Rectal smooth muscle tissue (tissue), 1 donor: ENCODE measurements at regions not wholly inside any gene's neighbourhood (a gene's known extent, or its start where the extent isn't known, plus 50 kb on each side); places are given as distances from the start of the nearest gene placed in this dataset.
"Not testable (repeated sequence)": the region's sequence is repeated elsewhere in the genome, so short reads cannot be mapped to it uniquely, and the experiment has no call there.

Experiments
- H3K27ac ChIP-seq: one replicate; pipeline ENCODE4 v1.7.0; 2013; ENCODE audit warnings: low read depth, low read length, inconsistent platforms
- H3K27me3 ChIP-seq: one replicate; pipeline ENCODE4 v1.7.0; 2013; ENCODE audit warnings: low read length; ENCODE audit not compliant: control insufficient read depth, insufficient read depth
- H3K36me3 ChIP-seq: one replicate; pipeline ENCODE4 v1.7.0; 2013; ENCODE audit warnings: low read length; ENCODE audit not compliant: control insufficient read depth, insufficient read depth
- H3K4me1 ChIP-seq: one replicate; pipeline ENCODE4 v1.7.0; 2013; ENCODE audit warnings: low read length; ENCODE audit not compliant: control insufficient read depth, insufficient read depth
- H3K4me3 ChIP-seq: one replicate; pipeline ENCODE4 v1.7.0; 2013; ENCODE audit warnings: low read length
- H3K9ac ChIP-seq: one replicate; pipeline ENCODE4 v1.7.0; 2013; ENCODE audit warnings: low read length

DNA sequence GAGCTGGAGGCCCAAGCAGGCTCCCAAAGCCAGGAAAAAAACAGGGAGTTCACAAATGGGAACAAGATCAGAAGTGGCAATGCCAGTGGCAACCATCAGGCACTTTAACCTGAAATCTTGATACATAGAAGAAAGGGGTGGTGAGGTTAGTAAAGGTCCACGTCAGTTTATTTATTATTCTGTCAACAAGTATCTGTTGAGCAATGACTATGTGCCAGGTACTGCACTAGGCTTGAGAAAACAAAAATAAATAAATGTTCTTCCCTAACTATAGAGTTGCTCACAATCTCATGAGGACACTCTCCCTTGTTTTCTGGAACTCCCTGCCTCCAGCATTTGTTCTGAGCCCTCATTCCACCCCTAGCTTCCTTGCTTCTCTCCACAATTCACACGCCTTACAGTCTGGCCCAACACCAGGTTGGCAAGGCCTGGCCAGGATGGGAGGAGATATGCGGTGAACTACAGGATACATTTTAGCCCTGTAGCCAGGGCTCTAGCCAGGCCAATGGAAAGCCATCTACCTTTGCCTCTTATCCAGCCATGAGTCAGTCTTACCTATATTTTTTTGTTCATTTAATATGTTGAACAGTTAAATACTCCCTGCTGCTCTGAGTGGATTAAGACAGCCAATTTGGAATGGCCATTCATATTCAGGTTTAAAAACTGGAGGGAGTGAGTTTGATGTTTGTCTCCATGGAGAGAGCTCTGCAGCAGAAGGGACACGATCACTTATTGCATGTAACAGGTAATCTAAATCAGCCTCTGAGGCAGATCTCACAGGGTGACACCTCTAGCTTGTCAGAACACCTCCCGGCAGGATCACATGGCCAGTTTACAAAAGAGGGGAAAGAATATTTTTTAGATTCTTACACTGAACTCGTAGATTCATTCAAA lies 161.9 kb upstream of the ATP11B start:
- H3K4me3 ChIP-seq = no peak overlapping the region
- no peaks in the 10 kb centered on the region for H3K36me3 ChIP-seq
- no peak overlapping the region for H3K9ac ChIP-seq
- H3K27me3 ChIP-seq = no peaks in the 10 kb centered on the region
- no peak overlapping the region for H3K27ac ChIP-seq
- no peaks in the 10 kb centered on the region for H3K4me1 ChIP-seq

DNA sequence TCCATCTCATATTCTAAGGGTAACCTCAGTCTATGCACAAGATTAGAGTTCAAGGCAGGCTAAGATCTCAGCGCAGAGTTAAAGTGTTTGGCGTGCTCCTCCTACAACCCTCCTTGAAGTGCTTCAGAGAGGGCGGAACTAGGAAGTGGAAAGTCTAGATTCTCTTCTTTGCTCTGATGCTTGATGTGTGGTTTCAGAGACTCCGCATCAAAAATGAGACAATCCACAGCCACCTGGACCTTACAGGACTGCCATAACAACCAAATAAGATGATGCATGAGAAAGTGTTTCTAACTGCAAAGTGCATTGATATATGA lies 161.3 kb upstream of the ATP11B start:
- H3K4me1 ChIP-seq = no peaks in the 10 kb centered on the region
- H3K4me3 ChIP-seq = no peak overlapping the region
- H3K36me3 ChIP-seq = no peaks in the 10 kb centered on the region
- H3K27me3 ChIP-seq = no peaks in the 10 kb centered on the region
- H3K9ac ChIP-seq = no peak overlapping the region
- no peak overlapping the region for H3K27ac ChIP-seq

DNA sequence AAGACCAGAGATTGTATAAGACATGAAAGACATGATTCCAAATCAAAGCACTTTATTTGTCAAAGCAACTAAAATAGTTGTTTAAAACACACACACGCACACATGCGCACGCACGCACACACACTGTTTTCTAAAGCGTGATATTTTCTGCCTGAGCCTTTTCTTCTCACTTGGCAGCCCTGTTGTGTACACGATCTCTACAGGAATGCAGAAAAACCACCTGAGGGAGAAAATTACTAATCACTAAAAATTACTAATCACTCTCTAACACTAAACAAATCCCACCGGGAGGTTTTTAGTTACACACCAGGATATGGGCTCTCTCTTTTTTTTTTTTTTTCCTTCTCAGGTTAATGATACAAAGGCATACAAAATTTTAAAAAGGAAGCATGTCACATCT lies 160.1 kb upstream of the ATP11B start:
- Histone ChIP-seq H3K36me3 (no peaks in the 10 kb centered on the region), H3K27ac (no peak overlapping the region), H3K4me3 (no peak overlapping the region), H3K4me1 (no peaks in the 10 kb centered on the region), H3K27me3 (no peaks in the 10 kb centered on the region), H3K9ac (no peak overlapping the region)

GRCh38 chr3:182636646-182637045 lies 156.7 kb upstream of the ATP11B start:
- no peaks in the 10 kb centered on the region for H3K4me1 ChIP-seq
- H3K27ac ChIP-seq = no peak overlapping the region
- no peak overlapping the region for H3K4me3 ChIP-seq
- no peaks in the 10 kb centered on the region for H3K36me3 ChIP-seq
- no peak overlapping the region for H3K9ac ChIP-seq
- H3K27me3 ChIP-seq = no peaks in the 10 kb centered on the region

DNA sequence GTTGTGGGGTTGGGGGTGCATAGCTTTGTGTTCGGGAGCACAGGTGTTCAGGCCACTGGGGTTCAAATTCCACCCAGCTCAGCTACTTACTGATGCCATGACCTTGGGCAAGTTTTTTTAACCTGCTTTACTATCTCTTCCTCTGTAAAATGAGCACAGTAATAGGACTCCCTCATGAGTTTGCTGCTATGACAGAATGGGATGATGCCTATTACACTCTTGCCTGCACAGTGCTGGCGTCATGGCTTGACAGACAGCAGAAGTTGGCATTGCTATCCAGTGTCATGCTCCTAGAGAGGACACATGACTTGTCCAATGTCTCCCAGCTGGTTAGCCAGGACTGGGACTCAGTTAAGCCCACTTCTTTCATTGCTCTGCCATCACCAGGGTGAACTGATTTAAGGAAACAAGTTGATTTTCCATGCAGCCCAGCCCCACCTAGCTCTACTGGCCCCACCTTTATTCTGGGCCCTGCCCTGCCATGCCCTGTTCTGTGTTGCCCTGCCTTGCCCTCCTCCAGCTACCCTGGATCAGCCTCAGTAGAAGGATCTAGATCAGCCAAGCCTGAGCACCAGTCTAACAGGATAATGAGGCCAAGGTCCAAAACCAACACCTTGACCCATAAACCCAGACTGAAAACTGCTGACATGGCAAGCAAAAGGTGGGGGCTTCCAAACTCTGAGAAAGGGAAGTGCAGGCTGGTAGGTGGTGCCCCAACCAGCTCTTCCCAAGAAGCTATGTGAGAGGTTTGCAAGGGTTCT lies 155.8 kb upstream of the ATP11B start:
- no peaks in the 10 kb centered on the region for H3K27me3 ChIP-seq
- H3K36me3 ChIP-seq = no peaks in the 10 kb centered on the region
- H3K4me3 ChIP-seq = no peak overlapping the region
- H3K4me1 ChIP-seq = no peaks in the 10 kb centered on the region
- no peak overlapping the region for H3K9ac ChIP-seq
- no peak overlapping the region for H3K27ac ChIP-seq

- Histone ChIP-seq H3K9ac (no peak overlapping the region), H3K36me3 (no peaks in the 10 kb centered on the region), H3K4me1 (no peaks in the 10 kb centered on the region), H3K4me3 (no peak overlapping the region), H3K27me3 (no peaks in the 10 kb centered on the region), H3K27ac (no peak overlapping the region)
These were observed 149.3 kb upstream of the ATP11B start for GRCh38 chr3:182644013-182644412.

GRCh38 chr3:182644790-182645433 lies 148.4 kb upstream of the ATP11B start:
- Histone ChIP-seq H3K9ac (no peak overlapping the region), H3K27me3 (no peaks in the 10 kb centered on the region), H3K36me3 (no peaks in the 10 kb centered on the region), H3K27ac (no peak overlapping the region), H3K4me1 (no peaks in the 10 kb centered on the region), H3K4me3 (no peak overlapping the region)

GRCh38 chr3:182650568-182651128 lies 142.7 kb upstream of the ATP11B start:
- H3K4me3 ChIP-seq = no peak overlapping the region
- no peaks in the 10 kb centered on the region for H3K36me3 ChIP-seq
- H3K9ac ChIP-seq = no peak overlapping the region
- H3K27me3 ChIP-seq = no peaks in the 10 kb centered on the region
- H3K27ac ChIP-seq = no peak overlapping the region
- no peaks in the 10 kb centered on the region for H3K4me1 ChIP-seq

DNA sequence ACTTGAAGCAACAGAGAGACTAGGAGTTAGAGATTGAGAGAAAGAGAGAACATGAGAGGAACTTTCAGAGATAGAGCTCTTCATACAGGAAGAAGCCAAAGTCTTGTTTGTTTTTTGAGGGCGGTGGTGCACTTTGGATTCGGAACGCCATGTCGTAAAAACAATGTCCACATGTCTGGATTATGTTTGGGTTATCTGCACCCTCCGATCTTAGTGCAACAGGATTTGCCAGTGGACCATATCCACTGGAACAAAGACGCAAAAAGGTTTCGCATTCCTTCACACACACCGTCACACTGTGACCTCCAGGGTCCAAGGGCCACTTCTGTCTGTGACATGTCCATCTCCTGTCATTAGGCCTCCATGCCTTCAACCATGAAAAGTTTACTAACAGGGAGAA lies 141.8 kb upstream of the ATP11B start:
- no peaks in the 10 kb centered on the region for H3K27me3 ChIP-seq
- no peaks in the 10 kb centered on the region for H3K4me1 ChIP-seq
- no peak overlapping the region for H3K9ac ChIP-seq
- H3K27ac ChIP-seq = no peak overlapping the region
- H3K36me3 ChIP-seq = no peaks in the 10 kb centered on the region
- H3K4me3 ChIP-seq = no peak overlapping the region

GRCh38 chr3:182653065-182653464 lies 140.2 kb upstream of the ATP11B start:
- not testable (repeated sequence) for H3K36me3 ChIP-seq, H3K4me3 ChIP-seq, H3K27ac ChIP-seq, H3K27me3 ChIP-seq, H3K4me1 ChIP-seq, H3K9ac ChIP-seq

GRCh38 chr3:182668541-182668940 lies 124.8 kb upstream of the ATP11B start:
- no peaks in the 10 kb centered on the region for H3K4me1 ChIP-seq

DNA sequence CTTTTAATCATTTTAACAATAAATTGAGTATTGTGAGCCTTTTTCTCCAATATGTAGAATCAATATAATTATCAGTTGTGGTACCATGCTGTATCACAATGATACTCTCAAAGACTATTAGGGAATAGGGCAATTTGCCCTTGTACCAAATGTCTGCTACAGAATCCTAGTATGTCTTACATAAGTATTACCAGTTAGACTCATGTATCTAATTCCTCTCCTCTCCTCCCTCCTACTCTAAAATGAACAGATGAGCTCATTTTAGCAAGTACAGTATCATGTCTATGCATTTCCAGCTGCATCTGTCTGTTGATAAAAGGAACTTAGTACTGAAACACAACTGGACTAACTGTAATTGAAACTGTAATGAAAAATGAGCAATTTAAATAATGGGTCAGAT lies 124.3 kb upstream of the ATP11B start:
- H3K36me3 ChIP-seq = no peaks in the 10 kb centered on the region
- H3K27me3 ChIP-seq = no peaks in the 10 kb centered on the region

More at GRCh38 chr3:182668541-182668940, 124.8 kb upstream of the ATP11B start:
- H3K27me3 ChIP-seq = no peaks in the 10 kb centered on the region
- no peaks in the 10 kb centered on the region for H3K36me3 ChIP-seq
- no peak overlapping the region for H3K27ac ChIP-seq
- H3K4me3 ChIP-seq = no peak overlapping the region
- no peak overlapping the region for H3K9ac ChIP-seq

More for the DNA sequence above, 124.3 kb upstream of the ATP11B start:
- Histone ChIP-seq H3K9ac (no peak overlapping the region), H3K4me3 (no peak overlapping the region), H3K27ac (no peak overlapping the region), H3K4me1 (no peaks in the 10 kb centered on the region)
